ENCODE measurements at regions not wholly inside any gene's neighbourhood (a gene's known extent, or its start where the extent isn't known, plus 50 kb on each side); places are given as distances from the start of the nearest gene placed in this dataset.
"Not testable (repeated sequence)": the region's sequence is repeated elsewhere in the genome, so short reads cannot be mapped to it uniquely, and the experiment has no call there.

DNA sequence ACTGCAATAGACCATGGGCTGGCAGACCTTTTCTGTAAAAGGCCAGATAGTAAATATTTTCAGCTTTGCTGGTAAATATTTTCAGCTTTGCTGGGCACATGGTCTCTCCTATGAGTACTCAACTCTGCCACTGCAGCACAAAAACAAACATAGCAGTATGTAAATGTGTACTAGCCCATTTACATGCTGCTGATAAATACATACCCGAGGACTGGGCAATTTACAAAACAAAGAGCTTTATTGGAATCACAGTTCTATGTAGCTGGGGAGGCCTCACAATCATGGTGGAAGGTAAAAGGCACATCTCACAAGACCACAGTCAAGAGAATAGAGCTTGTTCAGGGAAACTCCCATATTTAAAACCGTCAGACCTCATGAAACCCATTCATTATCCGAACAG lies 793.0 kb downstream of the EDEM1 start:
- H3K9me3 Mint-ChIP-seq (ENCODE audit: low read depth), result peaks cover 6% of the 10 kb centered on the region
- no peak for ATAC-seq
- no peak overlapping the region for H3K27ac Mint-ChIP-seq
- CTCF ChIA-PET, result no interaction called here
- no peaks in the 10 kb centered on the region for H3K36me3 Mint-ChIP-seq
- no peak overlapping the region for H3K4me3 Mint-ChIP-seq
- DNase-seq, result no peak
- no peaks in the 10 kb centered on the region for H3K27me3 Mint-ChIP-seq
- H3K4me1 Mint-ChIP-seq, result no peaks in the 10 kb centered on the region

DNA sequence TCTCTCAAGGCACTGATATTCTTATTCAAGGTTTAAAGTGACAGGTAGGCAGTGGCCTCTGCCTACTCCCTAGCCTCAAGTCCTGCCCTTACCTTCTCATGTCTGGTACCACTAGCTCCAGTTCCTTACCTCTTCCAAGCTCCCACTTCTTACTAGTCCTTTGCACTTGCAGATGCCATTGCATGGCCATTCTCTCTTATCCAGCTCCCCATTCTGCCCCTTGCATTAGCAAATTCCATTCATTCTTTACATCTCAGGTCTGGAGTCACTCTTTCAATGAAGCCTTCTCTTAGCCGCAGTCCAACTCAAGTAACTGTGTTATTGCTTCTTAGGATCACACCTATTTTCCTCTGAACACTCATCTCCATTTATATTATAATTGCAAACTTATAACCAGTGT lies 807.1 kb downstream of the EDEM1 start:
- Mint-ChIP-seq H3K4me3 (no peak overlapping the region), H3K9me3 (ENCODE audit: low read depth) (peaks cover 8% of the 10 kb centered on the region), H3K36me3 (no peaks in the 10 kb centered on the region), H3K27me3 (no peaks in the 10 kb centered on the region), H3K27ac (no peak overlapping the region), H3K4me1 (no peaks in the 10 kb centered on the region)
- no peak for ATAC-seq
- CTCF ChIA-PET, result no interaction called here
- DNase-seq, result no peak

DNA sequence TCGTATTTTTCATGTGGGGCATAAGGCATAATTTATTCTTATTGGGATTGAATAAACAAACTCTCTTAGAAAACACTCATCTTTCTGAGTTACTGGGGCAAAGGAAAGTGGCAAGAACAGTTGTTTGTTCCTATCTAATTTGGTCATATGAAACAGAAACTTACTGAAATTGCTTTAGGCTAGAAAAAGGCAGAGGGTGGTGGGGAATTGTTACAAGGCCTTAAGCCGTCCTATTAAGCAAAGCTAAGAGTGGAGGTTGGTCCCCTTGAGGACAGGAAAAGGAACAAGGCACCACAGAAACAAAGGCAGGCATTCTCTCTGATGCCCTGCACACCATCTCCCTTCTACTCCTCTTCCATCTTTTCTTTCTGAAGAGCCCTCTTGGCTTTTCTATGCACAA lies 830.9 kb downstream of the EDEM1 start:
- DNase-seq (no peak), ATAC-seq (no peak)
- H3K36me3 Mint-ChIP-seq, result no peaks in the 10 kb centered on the region
- CTCF ChIA-PET, result no interaction called here
- H3K27me3 Mint-ChIP-seq, result no peaks in the 10 kb centered on the region
- H3K4me3 Mint-ChIP-seq, result no peak overlapping the region
- H3K27ac Mint-ChIP-seq, result no peak overlapping the region
- no peaks in the 10 kb centered on the region for H3K4me1 Mint-ChIP-seq
- peaks cover 11% of the 10 kb centered on the region for H3K9me3 Mint-ChIP-seq (ENCODE audit: low read depth)

DNA sequence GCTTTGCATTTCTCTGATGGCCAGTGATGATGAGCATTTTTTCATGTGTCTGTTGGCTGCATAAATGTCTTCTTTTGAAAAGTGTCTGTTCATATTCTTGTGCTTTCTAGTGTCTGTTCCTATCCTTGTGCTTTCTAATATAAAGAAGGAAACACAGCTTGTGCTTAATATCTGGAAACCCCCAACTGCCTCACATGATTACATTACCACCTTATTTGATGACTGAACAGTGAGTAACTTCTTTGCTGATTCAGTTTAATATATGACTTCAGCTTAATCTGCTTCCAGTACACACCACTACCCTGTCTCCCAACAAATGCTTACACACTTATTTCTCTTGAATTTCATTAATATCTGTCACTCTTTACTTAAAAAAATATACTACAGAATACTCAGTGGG lies 835.1 kb downstream of the EDEM1 start:
- DNase-seq (no peak), ATAC-seq (no peak)
- Mint-ChIP-seq H3K27ac (no peak overlapping the region), H3K4me1 (no peaks in the 10 kb centered on the region), H3K27me3 (no peaks in the 10 kb centered on the region), H3K9me3 (ENCODE audit: low read depth) (peaks cover 5% of the 10 kb centered on the region), H3K4me3 (no peak overlapping the region), H3K36me3 (no peaks in the 10 kb centered on the region)
- CTCF ChIA-PET, result no interaction called here

DNA sequence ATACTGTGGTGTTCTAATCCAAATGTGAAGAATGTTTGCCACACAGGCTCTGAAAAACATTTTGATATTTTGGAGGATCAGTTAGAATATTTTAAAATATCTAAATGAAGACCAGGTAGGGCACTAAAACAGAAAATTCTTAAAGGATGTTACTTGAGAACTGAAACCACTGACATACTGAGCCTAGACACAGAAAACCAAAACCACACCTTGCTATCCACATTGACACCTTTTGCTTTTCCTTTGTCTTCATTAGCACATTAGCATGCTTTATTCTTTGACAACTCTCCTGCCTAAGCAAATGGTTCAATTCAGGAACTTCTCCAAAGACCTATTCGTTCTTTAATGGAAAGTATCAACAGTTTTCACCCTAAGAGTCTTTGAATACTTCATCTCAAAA lies 835.9 kb upstream of the GRM7 start:
- H3K36me3 Mint-ChIP-seq, result no peaks in the 10 kb centered on the region
- H3K9me3 Mint-ChIP-seq (ENCODE audit: low read depth), result peaks cover 5% of the 10 kb centered on the region
- CTCF ChIA-PET, result no interaction called here

DNA sequence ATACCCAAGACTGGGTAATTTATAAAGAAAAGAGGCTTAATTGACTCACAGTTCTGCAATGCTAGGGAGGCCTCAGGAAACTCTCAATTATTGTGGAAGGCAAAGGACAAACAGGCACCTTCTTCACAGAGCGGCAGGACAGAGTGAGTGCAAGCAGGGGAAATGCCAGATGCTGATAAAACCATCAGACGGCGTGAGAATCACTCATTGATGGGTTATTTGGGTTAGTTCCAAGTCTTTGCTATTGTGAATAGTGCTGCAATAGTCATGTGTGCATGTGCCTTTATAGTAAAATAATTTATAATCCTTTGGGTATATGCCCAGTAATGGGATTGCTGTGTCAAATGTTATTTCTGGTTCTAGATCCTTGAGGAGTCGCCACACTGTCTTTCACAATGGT lies 830.3 kb upstream of the GRM7 start:
- CTCF ChIA-PET; H3K27me3 Mint-ChIP-seq; DNase-seq; H3K27ac Mint-ChIP-seq; H3K4me3 Mint-ChIP-seq; ATAC-seq; H3K36me3 Mint-ChIP-seq; H3K4me1 Mint-ChIP-seq; H3K9me3 Mint-ChIP-seq (ENCODE audit: low read depth): not testable (repeated sequence)

More for the DNA sequence above, 835.9 kb upstream of the GRM7 start:
- Mint-ChIP-seq H3K27ac (no peak overlapping the region), H3K27me3 (no peaks in the 10 kb centered on the region), H3K4me3 (no peak overlapping the region), H3K4me1 (no peaks in the 10 kb centered on the region)
- DNase-seq, result no peak
- no peak for ATAC-seq

DNA sequence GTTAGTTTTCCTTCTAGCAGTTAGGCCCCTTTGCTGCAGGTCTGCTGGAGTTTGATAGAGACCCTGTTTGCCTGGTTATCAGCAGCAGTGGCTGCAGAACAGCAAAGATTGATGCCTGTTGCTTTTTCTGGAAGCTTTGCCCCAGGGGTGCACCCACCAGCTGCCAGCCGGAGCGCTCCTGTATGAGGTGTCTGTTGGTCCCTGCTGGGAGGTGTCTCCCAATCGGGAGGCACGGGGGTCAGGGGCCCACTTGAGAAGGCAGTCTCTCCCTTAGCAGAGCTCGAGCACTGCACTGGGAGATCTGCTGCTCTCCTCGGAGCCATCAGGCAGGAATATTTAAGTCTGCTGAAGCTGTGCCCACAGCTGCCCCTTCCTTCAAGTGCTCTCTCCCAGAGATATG lies 825.3 kb upstream of the GRM7 start:
- CTCF ChIA-PET, result no interaction called here
- no peaks in the 10 kb centered on the region for H3K27me3 Mint-ChIP-seq
- ATAC-seq (no peak), DNase-seq (no peak)
- no peaks in the 10 kb centered on the region for H3K4me1 Mint-ChIP-seq
- H3K9me3 Mint-ChIP-seq (ENCODE audit: low read depth), result peaks cover 9% of the 10 kb centered on the region
- H3K4me3 Mint-ChIP-seq, result no peak overlapping the region
- H3K27ac Mint-ChIP-seq, result no peak overlapping the region
- no peaks in the 10 kb centered on the region for H3K36me3 Mint-ChIP-seq

DNA sequence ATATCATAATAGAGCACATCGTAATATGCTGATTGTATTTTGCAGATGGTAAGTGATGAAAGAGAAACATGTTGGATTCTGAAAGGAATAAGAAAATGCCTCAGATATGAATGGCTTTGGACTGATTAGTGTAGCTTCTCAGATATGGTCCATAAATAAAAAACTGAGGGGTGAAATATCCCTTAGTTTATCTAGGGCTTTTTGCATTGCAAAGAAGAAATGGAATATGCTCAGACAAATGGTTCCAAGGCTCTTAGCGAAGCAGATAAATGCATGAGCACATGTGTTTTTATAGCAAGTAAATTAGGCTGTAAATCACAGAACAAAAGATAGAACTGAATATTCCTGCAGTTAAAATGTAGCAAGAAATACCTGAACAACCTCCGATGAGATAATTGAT lies 820.9 kb upstream of the GRM7 start:
- DNase-seq, result no peak
- Mint-ChIP-seq H3K9me3 (ENCODE audit: low read depth) (peaks cover 6% of the 10 kb centered on the region), H3K36me3 (no peaks in the 10 kb centered on the region), H3K27ac (no peak overlapping the region), H3K27me3 (no peaks in the 10 kb centered on the region), H3K4me3 (no peak overlapping the region), H3K4me1 (no peaks in the 10 kb centered on the region)
- CTCF ChIA-PET, result no interaction called here
- ATAC-seq, result no peak

DNA sequence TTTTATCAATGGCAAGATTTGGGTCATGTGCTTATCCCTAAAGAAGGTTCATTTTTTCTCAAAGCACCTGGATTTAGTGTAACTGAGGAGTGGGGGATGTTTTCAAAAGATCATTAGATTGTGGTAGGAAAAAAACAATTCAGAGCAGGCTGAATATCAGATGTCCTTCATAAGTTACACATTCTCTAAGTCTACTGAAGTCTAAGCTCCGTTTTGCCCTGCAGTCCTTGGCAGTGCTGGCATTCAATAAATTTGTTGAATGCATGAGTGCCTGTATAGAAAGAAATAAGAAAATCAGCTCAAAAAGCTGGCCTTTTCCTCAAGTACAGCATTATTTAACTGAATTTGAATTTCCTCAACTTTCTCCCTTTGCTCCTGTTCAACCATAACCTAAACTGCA lies 819.0 kb upstream of the GRM7 start:
- Mint-ChIP-seq H3K4me3 (no peak overlapping the region), H3K9me3 (ENCODE audit: low read depth) (peaks cover 10% of the 10 kb centered on the region), H3K4me1 (no peaks in the 10 kb centered on the region), H3K27ac (no peak overlapping the region), H3K27me3 (no peaks in the 10 kb centered on the region), H3K36me3 (no peaks in the 10 kb centered on the region)
- DNase-seq (no peak), ATAC-seq (no peak)
- CTCF ChIA-PET, result no interaction called here

DNA sequence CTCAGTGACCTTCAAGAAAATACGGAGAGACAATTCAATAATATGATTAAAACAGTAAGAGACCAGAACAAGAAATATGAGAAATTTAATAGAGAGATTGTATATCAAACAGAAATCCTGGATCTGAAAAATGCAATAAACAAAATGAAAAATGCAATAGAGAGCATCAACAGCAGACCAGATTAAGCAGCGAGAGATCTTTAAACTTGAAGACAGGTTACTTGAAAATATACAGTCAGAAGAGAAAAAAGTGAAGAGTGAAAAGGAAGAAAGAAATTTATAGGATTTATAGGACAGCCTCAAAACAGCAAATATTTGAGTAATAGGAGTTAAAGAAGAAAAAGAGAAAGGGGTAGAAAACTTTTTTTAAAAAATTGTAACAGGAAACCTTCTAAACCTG lies 813.9 kb upstream of the GRM7 start:
- H3K27me3 Mint-ChIP-seq, result no peaks in the 10 kb centered on the region
- H3K36me3 Mint-ChIP-seq, result peaks cover 2% of the 10 kb centered on the region
- DNase-seq (no peak), ATAC-seq (no peak)
- H3K4me3 Mint-ChIP-seq, result no peak overlapping the region
- H3K27ac Mint-ChIP-seq, result no peak overlapping the region
- H3K4me1 Mint-ChIP-seq, result no peaks in the 10 kb centered on the region
- peaks cover 18% of the 10 kb centered on the region for H3K9me3 Mint-ChIP-seq (ENCODE audit: low read depth)
- CTCF ChIA-PET, result no interaction called here

DNA sequence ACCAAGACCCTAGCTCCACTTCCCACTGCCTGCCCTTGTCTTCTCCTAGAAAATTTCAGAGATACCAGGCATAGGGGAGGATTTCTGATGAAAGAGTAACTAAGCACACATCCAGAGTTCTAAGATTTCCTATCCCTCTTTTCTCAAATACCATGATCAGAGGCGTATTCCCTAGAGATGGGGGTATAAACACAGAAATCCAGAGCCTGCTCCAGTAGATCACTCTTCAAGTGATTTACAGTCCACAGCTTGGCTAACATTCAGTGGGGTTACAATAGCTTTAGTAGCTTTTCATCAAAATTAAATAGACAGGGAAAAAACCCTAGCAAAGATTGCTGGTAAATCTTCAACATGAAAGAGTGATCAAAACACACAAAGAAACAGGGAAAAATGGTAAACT lies 800.7 kb upstream of the GRM7 start:
- no peak for DNase-seq
- CTCF ChIA-PET, result no interaction called here
- no peaks in the 10 kb centered on the region for H3K4me1 Mint-ChIP-seq
- H3K4me3 Mint-ChIP-seq, result no peak overlapping the region
- no peak for ATAC-seq
- H3K9me3 Mint-ChIP-seq (ENCODE audit: low read depth), result peaks cover 2% of the 10 kb centered on the region
- no peak overlapping the region for H3K27ac Mint-ChIP-seq
- no peaks in the 10 kb centered on the region for H3K36me3 Mint-ChIP-seq
- H3K27me3 Mint-ChIP-seq, result no peaks in the 10 kb centered on the region

DNA sequence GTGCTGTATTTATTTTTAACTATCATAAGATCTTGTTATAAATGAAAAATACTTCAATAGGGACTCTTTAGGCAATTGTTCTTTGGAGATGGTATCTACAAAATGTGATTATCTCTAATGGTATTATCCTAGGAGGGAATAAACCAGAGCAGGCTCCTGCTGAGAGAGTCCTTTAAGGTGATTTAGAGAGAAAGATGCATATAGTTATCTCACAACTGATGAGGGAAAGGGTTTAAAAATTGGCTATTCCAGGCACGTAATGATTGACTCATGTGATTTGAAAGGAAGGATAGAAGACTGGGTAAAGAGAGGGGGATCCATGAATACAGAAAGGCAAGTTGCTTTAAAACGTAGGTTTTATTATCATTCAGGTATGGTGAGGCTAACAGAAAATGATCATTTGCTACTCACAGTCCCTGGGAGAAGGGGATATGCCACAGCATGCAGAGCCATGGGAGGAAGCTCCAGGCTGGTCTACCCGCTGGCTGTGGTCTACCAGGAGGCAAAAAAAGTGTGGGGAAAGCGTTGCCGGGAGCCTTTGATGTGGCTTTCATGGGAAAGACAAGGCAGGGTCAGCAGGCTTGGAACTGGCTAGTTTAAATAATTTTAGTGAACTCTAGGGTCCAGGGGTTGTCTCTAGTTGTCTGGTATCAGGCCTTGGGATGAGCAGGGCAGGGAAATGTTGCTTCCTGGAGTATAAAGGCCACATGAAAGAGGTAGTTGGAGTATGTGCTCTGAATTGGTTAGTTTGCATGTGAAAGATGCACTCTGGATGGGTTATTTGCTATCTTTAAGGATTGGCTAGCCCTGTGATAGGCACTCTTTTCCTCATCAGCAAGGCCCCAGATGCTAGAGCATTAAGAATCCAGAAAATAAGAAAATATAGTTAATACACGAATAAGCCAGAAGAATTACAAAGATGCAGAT lies 798.4 kb upstream of the GRM7 start:
- ATAC-seq (no peak), DNase-seq (no peak)
- Mint-ChIP-seq H3K27me3 (no peaks in the 10 kb centered on the region), H3K36me3 (no peaks in the 10 kb centered on the region), H3K27ac (no peak overlapping the region), H3K9me3 (ENCODE audit: low read depth) (peaks cover 2% of the 10 kb centered on the region), H3K4me3 (no peak overlapping the region), H3K4me1 (no peaks in the 10 kb centered on the region)
- CTCF ChIA-PET, result no interaction called here

DNA sequence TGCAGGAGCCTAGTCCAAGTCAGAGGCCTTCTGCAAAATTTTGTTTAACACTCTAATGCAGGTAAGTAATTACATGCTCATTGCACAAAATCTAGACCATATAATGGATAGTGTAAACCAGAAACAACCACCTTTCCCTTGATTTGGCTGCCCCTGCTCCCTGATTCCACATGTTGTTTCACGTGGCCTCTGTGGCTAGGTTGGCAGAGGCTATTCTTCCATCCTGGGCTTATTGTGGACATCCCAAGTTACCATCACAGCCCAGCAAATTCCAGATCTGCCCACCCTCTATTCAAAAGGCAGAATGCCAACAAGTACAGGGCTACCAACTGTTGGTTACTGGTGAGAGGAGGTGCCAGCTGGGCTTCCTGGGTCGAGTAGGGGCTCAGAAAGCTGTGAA lies 794.5 kb upstream of the GRM7 start:
- Mint-ChIP-seq H3K9me3 (ENCODE audit: low read depth) (no peaks in the 10 kb centered on the region), H3K36me3 (no peaks in the 10 kb centered on the region), H3K4me3 (no peak overlapping the region), H3K4me1 (no peaks in the 10 kb centered on the region), H3K27me3 (no peaks in the 10 kb centered on the region), H3K27ac (no peak overlapping the region)
- ATAC-seq (no peak), DNase-seq (no peak)
- CTCF ChIA-PET, result no interaction called here

DNA sequence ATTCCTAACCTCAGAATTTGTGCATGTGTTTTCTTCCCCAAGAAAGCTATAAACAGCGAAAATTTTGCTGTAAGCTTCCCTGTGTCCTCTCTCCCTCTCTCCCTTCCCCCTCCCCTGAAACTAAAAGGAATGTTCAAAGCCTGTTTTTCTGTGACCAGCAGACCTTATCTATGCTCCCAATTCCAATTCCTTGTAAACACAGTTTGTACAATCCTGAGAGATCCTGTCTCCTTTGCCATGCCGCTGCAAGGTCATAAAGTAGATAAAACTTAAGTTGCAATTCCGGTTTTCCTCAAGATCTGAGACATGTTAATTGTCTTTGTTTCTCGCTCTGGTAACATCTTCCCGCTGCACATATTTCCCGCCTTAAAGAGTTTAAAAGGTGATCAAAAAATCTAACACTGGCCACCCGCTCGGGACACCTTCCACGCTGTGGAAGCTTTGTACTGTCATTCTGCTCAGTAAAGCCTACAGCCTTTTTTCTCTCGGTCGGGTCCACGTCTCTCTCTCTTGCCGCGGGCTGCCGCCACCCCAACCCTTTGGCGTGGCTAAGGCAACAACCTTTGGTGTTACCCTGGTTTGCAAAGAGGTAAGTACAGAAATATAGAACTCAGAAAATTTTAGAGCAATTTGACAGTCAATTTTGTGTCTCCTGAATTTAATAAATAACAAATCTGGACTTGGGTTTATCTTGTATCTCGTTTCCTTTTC lies 793.9 kb upstream of the GRM7 start:
- H3K27ac Mint-ChIP-seq; CTCF ChIA-PET; H3K36me3 Mint-ChIP-seq; H3K27me3 Mint-ChIP-seq; H3K4me1 Mint-ChIP-seq; H3K4me3 Mint-ChIP-seq; H3K9me3 Mint-ChIP-seq (ENCODE audit: low read depth); ATAC-seq; DNase-seq: not testable (repeated sequence)

Data from activated CD8-positive, alpha-beta memory T cell treated with anti-CD3 and anti-CD28 coated beads, Interleukin-2, amount 10 ng/mL, durations not matched to agents 7 days and 5 days (primary cell).